HCT116 (cell line): ENCODE measurements at regions not wholly inside any gene's neighbourhood (a gene's known extent, or its start where the extent isn't known, plus 50 kb on each side); places are given as distances from the start of the nearest gene placed in this dataset.

Experiments used
- ATAC-seq: fragments of 200-7000 bp; cut with Tn5 transposase; 2 replicates; pipeline ENCODE4 v1.9.1; 2020; ENCODE audit warnings: mild to moderate bottlenecking, moderate library complexity
- BruUV-seq: library from RNA; stranded (reverse); fragments of 400-500 nt; replicated peaks from 2 replicates; lab custom pipeline; 2021; lab: Mats Ljungman, UMichigan
- CTCF ChIA-PET: fragments of 300-600 bp; sonication (Branson Sonifier 250); formaldehyde crosslinking; loops from one replicate; lab custom pipeline; 2021; ENCODE audit warnings: antibody characterized with exemption; lab: Charles Lee
- POLR2A ChIA-PET: fragments of 300-600, 350-600 bp; sonication (Branson Sonifier 250); formaldehyde crosslinking; loops from one replicate; lab custom pipeline; 2021; ENCODE audit warnings: antibody characterized with exemption; lab: Charles Lee
- RAD21 ChIA-PET, 2 experiments: fragments of 300-600 bp; sonication (Branson Sonifier 250); formaldehyde crosslinking; loops; one replicate each; lab custom pipeline; 2023; ENCODE audit warnings: low total read pairs in 2 of 2; ENCODE audit not compliant: uncharacterized antibody in 2 of 2, unreplicated experiment in 2 of 2, low non-redundant PET in 1 of 2; lab: Charles Lee
- DNase-seq: peaks from one replicate; pipeline ENCODE4 v3.0.0-alpha.2; 2010; ENCODE audit warnings: low read depth, low spot score
- H2AFZ ChIP-seq: fragments of 200-600 bp; shearing (Covaris generic), sonication (generic); 2 replicates; pipeline ENCODE4 v1.6.1; 2017; ENCODE audit warnings: low read depth, mixed run types, mixed read lengths, antibody characterized with exemption, low read length; ENCODE audit not compliant: poor library complexity, severe bottlenecking
- H3K27ac ChIP-seq: 2 replicates; pipeline ENCODE4 v1.5.1; 2012; ENCODE audit warnings: low read depth, low read length
- H3K27me3 ChIP-seq: fragments of 200-600 bp; sonication (generic); 2 replicates; pipeline ENCODE4 v1.6.1; 2016; ENCODE audit warnings: mixed run types, low read length, mixed read lengths; ENCODE audit not compliant: insufficient read depth
- H3K36me3 ChIP-seq, 2 experiments: fragments of 200-500 bp in 1 of 2; fragments of 200-600 bp in 1 of 2; sonication (Bioruptor generic) in 1 of 2; sonication (generic) in 1 of 2; 2 replicates each; pipeline versions ENCODE4 v1.5.1 to v1.6.1; 2014 to 2016; ENCODE audit warnings: low read length in 2 of 2, inconsistent platforms in 1 of 2, mixed read lengths in 1 of 2, mixed run types in 1 of 2; ENCODE audit not compliant: insufficient read depth in 2 of 2, control insufficient read depth in 1 of 2
- H3K4me1 ChIP-seq, 2 experiments: fragments of 200-600 bp in 1 of 2; sonication (generic) in 1 of 2; 2 replicates each; pipeline versions ENCODE4 v1.5.1 to v1.6.1; 2012 to 2017; ENCODE audit warnings: low read length in 2 of 2, inconsistent platforms in 1 of 2, mild to moderate bottlenecking in 1 of 2, mixed read lengths in 1 of 2, mixed run types in 1 of 2, moderate library complexity in 1 of 2; ENCODE audit not compliant: insufficient read depth in 2 of 2, control insufficient read depth in 1 of 2
- H3K4me2 ChIP-seq: fragments of 200-600 bp; sonication (generic); 2 replicates; pipeline ENCODE4 v1.6.1; 2017; ENCODE audit warnings: mixed run types, low read length, mixed read lengths
- H3K4me3 ChIP-seq, 2 experiments: fragments of 200-600 bp in 1 of 2; sonication (generic) in 1 of 2; replicated peaks in 1 of 2; 2 replicates each; pipeline ENCODE4 v1.5.1; 2011 to 2016; ENCODE audit warnings: low read length in 2 of 2, control low read depth in 1 of 2, low read depth in 1 of 2, mild to moderate bottlenecking in 1 of 2, mixed read lengths in 1 of 2, mixed run types in 1 of 2
- H3K79me2 ChIP-seq: fragments of 200-600 bp; sonication (generic); 2 replicates; pipeline ENCODE4 v1.6.1; 2017; ENCODE audit warnings: mild to moderate bottlenecking, mixed run types, low read length, moderate library complexity, mixed read lengths; ENCODE audit not compliant: insufficient read depth
- H3K9ac ChIP-seq: fragments of 200-600 bp; sonication (generic); 2 replicates; pipeline ENCODE4 v1.6.1; 2016; ENCODE audit warnings: low read length, mixed read lengths
- H3K9me2 ChIP-seq: fragments of 200-600 bp; sonication (generic), shearing (Covaris generic); 2 replicates; pipeline ENCODE4 v1.6.1; 2017; ENCODE audit warnings: mixed run types, mild to moderate bottlenecking, moderate library complexity; ENCODE audit not compliant: insufficient read depth
- H3K9me3 ChIP-seq, 2 experiments: fragments of 200-500 bp in 1 of 2; fragments of 200-600 bp in 1 of 2; sonication (Bioruptor generic) in 1 of 2; sonication (generic) in 1 of 2; 2 replicates each; pipeline ENCODE4 v1.6.1; 2014 to 2017; ENCODE audit warnings: low read length in 2 of 2, mixed read lengths in 2 of 2, inconsistent platforms in 1 of 2, low read depth in 1 of 2, mild to moderate bottlenecking in 1 of 2, mixed run types in 1 of 2, moderate library complexity in 1 of 2; ENCODE audit not compliant: control insufficient read depth in 1 of 2, insufficient read depth in 1 of 2
- H4K20me1 ChIP-seq: fragments of 200-600 bp; sonication (generic), shearing (Covaris generic); 2 replicates; pipeline ENCODE4 v1.6.1; 2017; ENCODE audit warnings: mixed run types, mild to moderate bottlenecking, moderate library complexity; ENCODE audit not compliant: insufficient read depth
- CBX3 ChIP-seq: IDR thresholded peaks from 2 replicates; pipeline ENCODE4 v1.6.1; 2012; ENCODE audit warnings: low read depth
- CEBPB ChIP-seq: IDR thresholded peaks from 2 replicates; pipeline ENCODE4 v1.6.1; 2012; ENCODE audit warnings: low read depth
- EGR1 ChIP-seq: IDR thresholded peaks from 2 replicates; pipeline ENCODE4 v1.6.1; 2012; ENCODE audit warnings: low read depth
- RAD21 ChIP-seq: IDR thresholded peaks from 2 replicates; pipeline ENCODE4 v1.6.1; 2012; ENCODE audit warnings: low read depth, mild to moderate bottlenecking
- SIN3A ChIP-seq: IDR thresholded peaks from 2 replicates; pipeline ENCODE4 v1.6.1; 2012; ENCODE audit warnings: low read depth
- SRF ChIP-seq: IDR thresholded peaks from 2 replicates; pipeline ENCODE4 v1.6.1; 2012; ENCODE audit warnings: low read depth
- YY1 ChIP-seq: IDR thresholded peaks from 2 replicates; pipeline ENCODE4 v1.6.1; 2011; ENCODE audit warnings: low read length, low read depth, moderate library complexity, mild to moderate bottlenecking; ENCODE audit not compliant: insufficient replicate concordance; ENCODE audit errors: extremely low read depth
- ZNF274 ChIP-seq: fragments of 200-500 bp; sonication (Bioruptor generic); IDR thresholded peaks from 2 replicates; pipeline ENCODE4 v1.6.1; 2014; ENCODE audit warnings: mild to moderate bottlenecking, low read depth, low read length, inconsistent platforms
- intact Hi-C: fragments of 100-400 bp; cut with micrococcal nuclease; formaldehyde crosslinking; loops from 2 replicates; pipeline ENCODE4 v1.10.0; 2022
- TF ChIP-seq, protein P1 (sequence below): IDR thresholded peaks from 2 replicates; pipeline ENCODE4 v1.6.1; 2012
- TF ChIP-seq, protein P2 (sequence below): IDR thresholded peaks from 2 replicates; pipeline ENCODE4 v1.6.1; 2011; ENCODE audit warnings: mild to moderate bottlenecking, low read length, moderate library complexity; ENCODE audit not compliant: insufficient replicate concordance; ENCODE audit errors: extremely low read depth
- TF ChIP-seq, protein P3 (sequence below): IDR thresholded peaks from 2 replicates; pipeline ENCODE4 v1.6.1; 2012

DNA sequence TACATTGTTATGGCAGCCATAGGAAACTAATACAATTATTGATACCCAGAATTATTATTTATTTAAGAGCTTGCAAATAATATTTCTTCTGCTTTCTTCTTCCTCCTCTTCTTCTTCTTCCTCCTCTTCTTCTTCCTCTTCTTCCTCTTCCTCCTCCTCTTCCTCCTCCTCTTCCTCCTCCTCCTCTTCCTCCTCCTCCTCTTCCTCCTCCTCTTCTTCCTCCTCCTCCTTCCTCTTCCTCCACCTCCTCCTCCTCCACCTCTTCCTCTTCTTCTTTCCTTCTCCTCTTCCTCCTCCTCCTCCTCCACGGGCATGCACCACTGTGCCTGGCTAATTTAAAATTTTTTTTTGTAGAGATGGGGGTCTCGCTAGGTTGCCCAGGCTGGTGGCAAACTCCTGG, 95.6 kb upstream of the BCAR3 start:
- DNase-seq = no peak
- no peak for ATAC-seq
- Histone ChIP-seq H2AFZ (no peak overlapping the region), H3K4me3 (no peak overlapping the region), H3K9ac (no peak overlapping the region), H3K4me2 (no peak overlapping the region), H3K4me1 (peaks cover 23 to 83% of the 10 kb centered on the region in 2 experiments), H3K79me2 (no peaks in the 10 kb centered on the region), H3K9me3 (no peaks in the 10 kb centered on the region), H4K20me1 (no peaks in the 10 kb centered on the region), H3K36me3 (no peaks in the 10 kb centered on the region), H3K9me2 (no peaks in the 10 kb centered on the region), H3K27me3 (no peaks in the 10 kb centered on the region), H3K27ac (no peak overlapping the region)
- TF ChIP-seq, protein P1, sequence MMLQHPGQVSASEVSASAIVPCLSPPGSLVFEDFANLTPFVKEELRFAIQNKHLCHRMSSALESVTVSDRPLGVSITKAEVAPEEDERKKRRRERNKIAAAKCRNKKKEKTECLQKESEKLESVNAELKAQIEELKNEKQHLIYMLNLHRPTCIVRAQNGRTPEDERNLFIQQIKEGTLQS = no peak
- TF ChIP-seq RAD21 (no peak), CBX3 (no peak), YY1 (no peak), ZNF274 (no peak), EGR1 (no peak), SRF (no peak), CEBPB (no peak), SIN3A (no peak)
- TF ChIP-seq, protein P2, sequence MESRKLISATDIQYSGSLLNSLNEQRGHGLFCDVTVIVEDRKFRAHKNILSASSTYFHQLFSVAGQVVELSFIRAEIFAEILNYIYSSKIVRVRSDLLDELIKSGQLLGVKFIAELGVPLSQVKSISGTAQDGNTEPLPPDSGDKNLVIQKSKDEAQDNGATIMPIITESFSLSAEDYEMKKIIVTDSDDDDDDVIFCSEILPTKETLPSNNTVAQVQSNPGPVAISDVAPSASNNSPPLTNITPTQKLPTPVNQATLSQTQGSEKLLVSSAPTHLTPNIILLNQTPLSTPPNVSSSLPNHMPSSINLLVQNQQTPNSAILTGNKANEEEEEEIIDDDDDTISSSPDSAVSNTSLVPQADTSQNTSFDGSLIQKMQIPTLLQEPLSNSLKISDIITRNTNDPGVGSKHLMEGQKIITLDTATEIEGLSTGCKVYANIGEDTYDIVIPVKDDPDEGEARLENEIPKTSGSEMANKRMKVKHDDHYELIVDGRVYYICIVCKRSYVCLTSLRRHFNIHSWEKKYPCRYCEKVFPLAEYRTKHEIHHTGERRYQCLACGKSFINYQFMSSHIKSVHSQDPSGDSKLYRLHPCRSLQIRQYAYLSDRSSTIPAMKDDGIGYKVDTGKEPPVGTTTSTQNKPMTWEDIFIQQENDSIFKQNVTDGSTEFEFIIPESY = no peak
- TF ChIP-seq, protein P3, sequence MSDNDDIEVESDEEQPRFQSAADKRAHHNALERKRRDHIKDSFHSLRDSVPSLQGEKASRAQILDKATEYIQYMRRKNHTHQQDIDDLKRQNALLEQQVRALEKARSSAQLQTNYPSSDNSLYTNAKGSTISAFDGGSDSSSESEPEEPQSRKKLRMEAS = no peak
- no TSS peak for BruUV-seq
- RAD21 ChIA-PET = no interaction called here
- CTCF ChIA-PET = interaction anchor here (1.4 kb wide), 1 partner anchor 148 kb away, joined by 3 read pairs; no protein-coding TSS in a partner anchor
- POLR2A ChIA-PET = no interaction called here
- intact Hi-C loops = loop anchor here (5.0 kb wide), 1 partner anchor 75 kb away; no protein-coding TSS in a partner anchor
